ENCODE measurements at regions not wholly inside any gene's neighbourhood (a gene's known extent, or its start where the extent isn't known, plus 50 kb on each side); places are given as distances from the start of the nearest gene placed in this dataset.

GRCh38 chr20:39264506-39265172, 302.5 kb downstream of the DHX35 start:
- peak; percentile 94 for TF ChIP-seq CTCF (conservative IDR thresholded peaks at IDR 0.05; ENCODE audit: low read length)
- TF ChIP-seq EZH2phosphoT487 (IDR thresholded peaks at IDR 0.05; ENCODE audit: borderline replicate concordance): no peak
